ENCODE measurements at regions not wholly inside any gene's neighbourhood (a gene's known extent, or its start where the extent isn't known, plus 50 kb on each side); places are given as distances from the start of the nearest gene placed in this dataset.

DNA sequence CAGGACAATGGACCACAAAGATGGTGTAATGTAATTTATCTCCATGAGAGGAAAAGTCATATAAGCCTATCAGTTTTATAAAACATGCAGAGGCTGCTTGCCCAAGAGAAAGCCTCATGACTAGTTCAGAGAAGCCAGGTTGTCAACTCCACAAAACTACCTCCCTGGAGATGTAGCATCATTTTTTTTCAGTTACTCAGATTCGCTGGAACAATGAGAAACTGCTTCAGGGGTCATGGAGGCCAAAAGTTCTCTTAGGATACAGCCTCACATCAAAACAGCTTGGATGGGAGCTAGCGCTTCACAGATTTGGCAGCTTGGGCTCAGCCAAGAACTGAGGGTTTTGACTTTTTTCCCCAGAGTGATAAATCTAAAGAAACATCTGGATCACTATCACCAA lies 263.5 kb downstream of the INSIG2 start:
- no peak overlapping the region for H3K4me3 ChIP-seq (ENCODE audit: low read depth in 1 of 5, low read length in 5 of 5)
- H3K9me3 ChIP-seq (ENCODE audit: control insufficient read depth in 5 of 5, low read length in 5 of 5), result peaks cover 0 to 2% (median 0%) of the 10 kb centered on the region in 5 donors
- no peaks in the 10 kb centered on the region for H3K4me1 ChIP-seq (ENCODE audit: control insufficient read depth in 5 of 5, insufficient read depth in 5 of 5, low read length in 5 of 5)
- H3K36me3 ChIP-seq (ENCODE audit: control insufficient read depth in 5 of 5, insufficient read depth in 5 of 5, low read length in 5 of 5), result no peaks in the 10 kb centered on the region
- H3K27ac ChIP-seq (ENCODE audit: low read depth, low read length), result no peak overlapping the region
- no peak overlapping the region for H3K9ac ChIP-seq (ENCODE audit: low read length in 5 of 5)
- H3K27me3 ChIP-seq (ENCODE audit: control insufficient read depth in 5 of 5, insufficient read depth in 4 of 5, low read length in 5 of 5), result no peaks in the 10 kb centered on the region

DNA sequence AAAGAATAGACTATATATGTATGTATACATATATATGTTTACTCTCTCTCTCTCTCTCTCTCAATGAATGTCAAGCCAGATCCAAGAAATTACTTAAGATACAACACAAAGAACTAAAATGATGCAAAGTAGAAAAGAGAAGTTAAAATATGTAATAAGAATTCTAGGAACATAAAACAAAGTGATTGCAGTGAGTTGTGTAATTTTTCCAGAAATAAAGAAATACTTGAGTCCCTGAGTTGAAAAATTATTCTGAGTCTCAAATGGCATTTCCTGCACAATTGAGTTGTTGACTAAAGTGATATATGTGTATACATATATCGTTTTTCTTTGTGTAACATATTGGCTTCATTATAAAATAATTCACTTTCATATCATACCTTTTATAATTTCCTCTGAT lies 262.4 kb downstream of the INSIG2 start:
- no peaks in the 10 kb centered on the region for H3K27me3 ChIP-seq (ENCODE audit: control insufficient read depth in 5 of 5, insufficient read depth in 4 of 5, low read length in 5 of 5)
- no peaks in the 10 kb centered on the region for H3K9me3 ChIP-seq (ENCODE audit: control insufficient read depth in 5 of 5, low read length in 5 of 5)
- no peak overlapping the region for H3K4me3 ChIP-seq (ENCODE audit: low read depth in 1 of 5, low read length in 5 of 5)
- H3K4me1 ChIP-seq (ENCODE audit: control insufficient read depth in 5 of 5, insufficient read depth in 5 of 5, low read length in 5 of 5), result no peaks in the 10 kb centered on the region
- H3K27ac ChIP-seq (ENCODE audit: low read depth, low read length), result no peak overlapping the region
- no peak overlapping the region for H3K9ac ChIP-seq (ENCODE audit: low read length in 5 of 5)
- H3K36me3 ChIP-seq (ENCODE audit: control insufficient read depth in 5 of 5, insufficient read depth in 5 of 5, low read length in 5 of 5), result no peaks in the 10 kb centered on the region

DNA sequence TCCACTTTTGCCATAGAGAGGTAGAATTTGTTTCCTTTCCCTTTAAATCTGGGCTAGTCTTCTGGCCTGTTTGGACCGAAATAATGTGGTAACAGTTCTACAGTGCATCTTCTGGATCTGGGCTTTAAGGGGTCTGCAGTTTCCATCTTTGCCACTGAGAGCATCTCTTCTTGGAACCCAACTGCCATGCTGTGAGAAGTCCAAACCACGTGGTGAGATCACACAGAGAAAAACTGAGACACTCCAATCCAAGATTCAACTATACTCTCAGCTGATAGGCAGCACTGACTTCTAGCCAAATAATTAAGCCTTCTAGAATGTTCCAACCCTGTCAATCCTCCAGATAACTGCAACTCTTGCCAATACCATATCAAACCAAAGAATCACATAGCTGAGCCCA lies 261.1 kb downstream of the INSIG2 start:
- H3K9me3 ChIP-seq (ENCODE audit: control insufficient read depth in 5 of 5, low read length in 5 of 5), result no peaks in the 10 kb centered on the region
- no peak overlapping the region for H3K9ac ChIP-seq (ENCODE audit: low read length in 5 of 5)
- H3K4me3 ChIP-seq (ENCODE audit: low read depth in 1 of 5, low read length in 5 of 5), result no peak overlapping the region
- no peaks in the 10 kb centered on the region for H3K4me1 ChIP-seq (ENCODE audit: control insufficient read depth in 5 of 5, insufficient read depth in 5 of 5, low read length in 5 of 5)
- H3K27ac ChIP-seq (ENCODE audit: low read depth, low read length), result no peak overlapping the region
- no peaks in the 10 kb centered on the region for H3K36me3 ChIP-seq (ENCODE audit: control insufficient read depth in 5 of 5, insufficient read depth in 5 of 5, low read length in 5 of 5)
- no peaks in the 10 kb centered on the region for H3K27me3 ChIP-seq (ENCODE audit: control insufficient read depth in 5 of 5, insufficient read depth in 4 of 5, low read length in 5 of 5)

DNA sequence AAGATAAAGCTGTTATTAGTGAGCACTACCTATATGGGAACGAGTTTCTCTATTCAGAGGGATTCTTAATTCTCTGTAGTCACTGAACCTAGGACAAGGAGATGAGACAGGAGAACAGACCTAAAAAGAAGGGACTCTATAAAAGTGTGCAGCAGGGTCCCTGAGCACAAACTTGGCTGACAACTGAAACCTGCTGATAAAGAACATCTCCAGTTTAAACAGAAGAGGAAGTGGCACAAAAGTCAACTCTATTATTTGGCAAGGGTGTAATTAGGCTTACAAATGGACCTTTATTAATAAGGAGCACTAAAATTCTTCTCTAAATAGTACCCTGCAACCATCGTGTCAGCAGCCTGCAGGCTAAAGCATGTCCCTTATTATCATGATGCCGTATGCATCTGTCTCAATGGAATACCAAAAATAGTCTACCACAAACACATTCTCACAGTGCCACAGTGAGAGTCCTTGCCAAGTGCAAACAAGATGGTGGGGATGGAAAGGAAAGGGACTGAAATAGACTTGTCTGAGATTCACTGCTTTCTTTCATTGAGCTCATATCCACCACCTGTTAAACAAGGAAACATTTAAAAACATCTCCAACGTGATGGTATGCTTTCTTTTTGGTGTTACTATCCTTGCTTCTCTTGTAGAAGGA lies 260.2 kb downstream of the INSIG2 start:
- H3K36me3 ChIP-seq (ENCODE audit: control insufficient read depth in 5 of 5, insufficient read depth in 5 of 5, low read length in 5 of 5), result no peaks in the 10 kb centered on the region
- no peak overlapping the region for H3K4me3 ChIP-seq (ENCODE audit: low read depth in 1 of 5, low read length in 5 of 5)
- no peaks in the 10 kb centered on the region for H3K27me3 ChIP-seq (ENCODE audit: control insufficient read depth in 5 of 5, insufficient read depth in 4 of 5, low read length in 5 of 5)
- H3K4me1 ChIP-seq (ENCODE audit: control insufficient read depth in 5 of 5, insufficient read depth in 5 of 5, low read length in 5 of 5), result no peaks in the 10 kb centered on the region
- no peak overlapping the region for H3K27ac ChIP-seq (ENCODE audit: low read depth, low read length)
- H3K9me3 ChIP-seq (ENCODE audit: control insufficient read depth in 5 of 5, low read length in 5 of 5), result no peaks in the 10 kb centered on the region
- H3K9ac ChIP-seq (ENCODE audit: low read length in 5 of 5), result no peak overlapping the region

DNA sequence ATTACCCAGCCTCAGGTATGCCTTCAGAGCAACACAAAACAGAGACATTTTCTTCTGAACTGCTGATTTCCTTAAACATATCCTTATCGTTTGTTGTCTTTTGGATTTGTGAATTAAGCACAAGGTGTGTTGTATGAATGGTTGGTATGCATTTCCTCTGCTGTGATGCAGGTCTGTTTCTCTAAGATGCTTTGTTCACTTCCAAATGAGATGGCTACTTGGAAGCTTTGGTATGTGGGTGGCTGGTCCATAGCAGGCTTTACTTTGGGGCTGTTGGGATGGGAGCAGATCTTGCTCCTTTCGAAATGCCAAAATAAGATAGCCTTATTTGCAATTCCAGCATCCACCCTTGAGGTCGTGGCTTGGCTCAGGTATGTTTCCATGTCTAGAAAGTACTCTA lies 257.2 kb downstream of the INSIG2 start:
- H3K9ac ChIP-seq (ENCODE audit: low read length in 5 of 5), result no peak overlapping the region
- no peaks in the 10 kb centered on the region for H3K36me3 ChIP-seq (ENCODE audit: control insufficient read depth in 5 of 5, insufficient read depth in 5 of 5, low read length in 5 of 5)
- H3K4me3 ChIP-seq (ENCODE audit: low read depth in 1 of 5, low read length in 5 of 5), result no peak overlapping the region
- H3K9me3 ChIP-seq (ENCODE audit: control insufficient read depth in 5 of 5, low read length in 5 of 5), result peaks cover 0 to 3% (median 1%) of the 10 kb centered on the region in 5 donors
- H3K4me1 ChIP-seq (ENCODE audit: control insufficient read depth in 5 of 5, insufficient read depth in 5 of 5, low read length in 5 of 5), result no peaks in the 10 kb centered on the region
- H3K27me3 ChIP-seq (ENCODE audit: control insufficient read depth in 5 of 5, insufficient read depth in 4 of 5, low read length in 5 of 5), result no peaks in the 10 kb centered on the region
- no peak overlapping the region for H3K27ac ChIP-seq (ENCODE audit: low read depth, low read length)

DNA sequence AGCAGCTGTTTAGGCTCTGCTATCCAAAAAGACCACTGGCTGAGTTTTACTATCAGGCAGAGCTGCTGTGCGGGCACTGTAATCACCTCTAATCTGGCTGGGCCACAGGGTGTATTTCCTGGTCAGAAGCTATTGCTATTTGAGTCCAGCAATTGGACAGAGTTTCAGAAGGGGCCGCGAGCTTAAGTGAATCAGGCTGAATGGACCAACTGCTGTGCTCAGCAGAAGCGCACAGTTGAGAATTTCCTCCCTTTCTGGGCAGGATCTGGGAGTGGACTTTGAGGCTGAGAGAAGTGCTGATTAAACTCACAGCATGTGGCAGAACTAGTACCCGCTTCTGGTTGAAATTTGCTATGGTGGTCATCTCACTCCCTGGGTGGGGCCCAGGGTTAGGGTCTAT lies 251.8 kb downstream of the INSIG2 start:
- Histone ChIP-seq H3K9me3 (ENCODE audit: control insufficient read depth in 5 of 5, low read length in 5 of 5) (peaks cover 0 to 14% (median 9%) of the 10 kb centered on the region in 5 donors), H3K27ac (ENCODE audit: low read depth, low read length) (no peak overlapping the region), H3K4me3 (ENCODE audit: low read depth in 1 of 5, low read length in 5 of 5) (no peak overlapping the region), H3K9ac (ENCODE audit: low read length in 5 of 5) (no peak overlapping the region), H3K27me3 (ENCODE audit: control insufficient read depth in 5 of 5, insufficient read depth in 4 of 5, low read length in 5 of 5) (no peaks in the 10 kb centered on the region), H3K36me3 (ENCODE audit: control insufficient read depth in 5 of 5, insufficient read depth in 5 of 5, low read length in 5 of 5) (no peaks in the 10 kb centered on the region), H3K4me1 (ENCODE audit: control insufficient read depth in 5 of 5, insufficient read depth in 5 of 5, low read length in 5 of 5) (no peaks in the 10 kb centered on the region)

DNA sequence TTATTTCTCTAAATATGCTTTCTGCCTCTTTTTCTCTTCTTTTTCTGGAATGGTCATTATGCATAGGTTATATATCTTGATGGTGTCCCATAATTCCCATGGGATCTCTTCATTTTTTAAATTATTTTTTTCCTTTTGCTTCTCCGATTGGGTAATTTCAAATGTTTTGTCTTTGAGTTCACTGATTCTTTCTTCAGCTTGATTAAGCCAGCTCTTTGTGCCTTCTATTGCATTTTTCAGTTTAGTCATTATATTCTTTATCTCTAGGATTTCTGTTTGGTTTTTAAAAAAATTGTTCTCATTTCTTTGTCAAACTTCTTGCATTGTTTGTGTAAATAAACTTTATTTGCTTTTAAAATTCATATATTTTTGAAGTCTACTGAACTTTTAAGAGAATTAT lies 251.1 kb downstream of the INSIG2 start:
- H3K36me3 ChIP-seq (ENCODE audit: control insufficient read depth in 5 of 5, insufficient read depth in 5 of 5, low read length in 5 of 5), result no peaks in the 10 kb centered on the region
- H3K9me3 ChIP-seq (ENCODE audit: control insufficient read depth in 5 of 5, low read length in 5 of 5), result peaks cover 0 to 14% (median 9%) of the 10 kb centered on the region in 5 donors
- no peaks in the 10 kb centered on the region for H3K27me3 ChIP-seq (ENCODE audit: control insufficient read depth in 5 of 5, insufficient read depth in 4 of 5, low read length in 5 of 5)
- no peak overlapping the region for H3K9ac ChIP-seq (ENCODE audit: low read length in 5 of 5)
- no peaks in the 10 kb centered on the region for H3K4me1 ChIP-seq (ENCODE audit: control insufficient read depth in 5 of 5, insufficient read depth in 5 of 5, low read length in 5 of 5)
- H3K27ac ChIP-seq (ENCODE audit: low read depth, low read length), result no peak overlapping the region
- H3K4me3 ChIP-seq (ENCODE audit: low read depth in 1 of 5, low read length in 5 of 5), result no peak overlapping the region

DNA sequence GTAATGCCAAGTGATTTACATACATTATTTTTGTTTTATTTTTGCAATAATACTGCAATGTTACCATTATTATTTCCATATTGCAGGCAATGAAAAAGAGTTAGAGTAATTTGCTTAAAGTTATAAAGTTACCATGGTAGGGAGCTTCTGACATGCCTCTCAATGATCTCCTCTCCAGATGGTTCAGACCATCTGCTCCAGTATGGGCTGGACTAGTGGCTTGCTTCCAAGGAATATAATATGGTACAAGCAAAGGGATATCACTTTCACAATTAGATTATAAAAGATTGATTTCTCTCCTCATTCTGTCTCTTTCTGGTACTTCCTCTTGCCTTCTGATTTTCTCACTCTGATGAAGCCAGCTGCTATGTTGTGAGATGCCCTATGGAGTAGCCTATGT lies 245.4 kb downstream of the INSIG2 start:
- Histone ChIP-seq H3K27me3 (ENCODE audit: control insufficient read depth in 5 of 5, insufficient read depth in 4 of 5, low read length in 5 of 5) (peaks cover 0 to 5% (median 0%) of the 10 kb centered on the region in 5 donors), H3K4me3 (ENCODE audit: low read depth in 1 of 5, low read length in 5 of 5) (no peak overlapping the region), H3K27ac (ENCODE audit: low read depth, low read length) (no peak overlapping the region), H3K9ac (ENCODE audit: low read length in 5 of 5) (no peak overlapping the region), H3K36me3 (ENCODE audit: control insufficient read depth in 5 of 5, insufficient read depth in 5 of 5, low read length in 5 of 5) (no peaks in the 10 kb centered on the region), H3K9me3 (ENCODE audit: control insufficient read depth in 5 of 5, low read length in 5 of 5) (no peaks in the 10 kb centered on the region), H3K4me1 (ENCODE audit: control insufficient read depth in 5 of 5, insufficient read depth in 5 of 5, low read length in 5 of 5) (no peaks in the 10 kb centered on the region)

DNA sequence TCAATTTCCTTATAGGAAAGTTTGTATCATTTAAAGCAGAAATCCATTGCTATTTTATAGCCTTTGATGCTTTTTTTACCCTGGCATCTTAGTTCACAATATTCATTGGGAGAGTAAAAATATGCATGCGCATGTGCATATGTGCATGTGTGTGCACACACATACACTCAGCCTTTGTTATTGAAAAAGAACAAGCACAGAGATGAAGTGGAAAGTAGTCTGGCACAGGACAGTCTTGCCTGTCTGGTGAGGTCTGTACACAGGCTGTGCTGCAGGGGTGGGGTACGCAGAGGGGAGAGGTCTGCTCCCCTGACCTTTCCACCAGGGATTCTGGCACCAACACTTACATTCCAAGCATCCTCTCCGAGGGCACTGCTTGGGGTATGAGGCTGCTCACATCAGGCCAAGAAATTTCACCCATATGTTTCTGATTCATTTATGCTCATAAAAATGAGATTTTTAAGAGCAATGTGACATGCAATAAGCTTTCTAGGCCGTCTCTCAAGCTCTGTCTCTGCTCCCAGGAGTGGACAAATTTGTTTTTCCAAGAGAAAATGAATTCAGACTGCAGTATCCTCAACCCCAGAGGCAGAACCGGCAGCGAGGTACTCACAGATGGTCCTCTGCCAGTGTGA lies 237.2 kb downstream of the INSIG2 start:
- Histone ChIP-seq H3K4me1 (ENCODE audit: control insufficient read depth in 5 of 5, insufficient read depth in 5 of 5, low read length in 5 of 5) (peaks cover 0 to 2% (median 0%) of the 10 kb centered on the region in 5 donors), H3K36me3 (ENCODE audit: control insufficient read depth in 5 of 5, insufficient read depth in 5 of 5, low read length in 5 of 5) (no peaks in the 10 kb centered on the region), H3K9me3 (ENCODE audit: control insufficient read depth in 5 of 5, low read length in 5 of 5) (no peaks in the 10 kb centered on the region), H3K4me3 (ENCODE audit: low read depth in 1 of 5, low read length in 5 of 5) (no peak overlapping the region), H3K27me3 (ENCODE audit: control insufficient read depth in 5 of 5, insufficient read depth in 4 of 5, low read length in 5 of 5) (peaks cover 1 to 4% (median 3%) of the 10 kb centered on the region in 5 donors), H3K9ac (ENCODE audit: low read length in 5 of 5) (no peak overlapping the region), H3K27ac (ENCODE audit: low read depth, low read length) (no peak overlapping the region)

DNA sequence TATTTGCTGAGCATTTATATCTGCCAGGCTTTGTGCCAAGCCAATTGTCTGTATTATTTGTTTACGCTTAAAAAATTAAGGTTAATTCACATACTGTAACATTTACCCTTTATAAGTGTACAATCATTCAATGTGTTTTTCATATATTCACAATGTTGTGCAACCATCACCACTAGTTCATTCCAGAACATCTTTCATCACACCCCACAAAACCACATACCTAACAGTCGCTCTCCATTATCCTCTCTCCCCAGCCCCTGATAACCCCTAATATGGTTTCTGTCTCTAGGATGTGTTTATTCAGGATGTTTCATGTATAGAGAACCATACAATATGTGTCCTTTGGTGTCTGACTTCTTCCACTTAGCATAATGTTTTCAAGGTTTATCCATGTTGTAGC lies 234.1 kb downstream of the INSIG2 start:
- Histone ChIP-seq H3K9me3 (ENCODE audit: control insufficient read depth in 5 of 5, low read length in 5 of 5) (no peaks in the 10 kb centered on the region), H3K36me3 (ENCODE audit: control insufficient read depth in 5 of 5, insufficient read depth in 5 of 5, low read length in 5 of 5) (no peaks in the 10 kb centered on the region), H3K4me3 (ENCODE audit: low read depth in 1 of 5, low read length in 5 of 5) (no peak overlapping the region), H3K27ac (ENCODE audit: low read depth, low read length) (no peak overlapping the region), H3K9ac (ENCODE audit: low read length in 5 of 5) (no peak overlapping the region), H3K4me1 (ENCODE audit: control insufficient read depth in 5 of 5, insufficient read depth in 5 of 5, low read length in 5 of 5) (peaks cover 0 to 2% (median 0%) of the 10 kb centered on the region in 5 donors), H3K27me3 (ENCODE audit: control insufficient read depth in 5 of 5, insufficient read depth in 4 of 5, low read length in 5 of 5) (peaks cover 2 to 5% (median 3%) of the 10 kb centered on the region in 5 donors)
